HEK293 (cell line): ENCODE measurements at regions not wholly inside any gene's neighbourhood (a gene's known extent, or its start where the extent isn't known, plus 50 kb on each side); places are given as distances from the start of the nearest gene placed in this dataset.

ENCODE experiments used
- CTCF ChIA-PET: fragments of 350-600 bp; formaldehyde crosslinking; extraction: SDS; loops from one replicate; lab custom pipeline; 2021; ENCODE audit warnings: antibody characterized with exemption; lab: Yijun Ruan, JAX
- POLR2A ChIA-PET: fragments of 300-600 bp; formaldehyde crosslinking; extraction: SDS; loops from one replicate; lab custom pipeline; 2020; ENCODE audit warnings: antibody characterized with exemption, inconsistent platforms; lab: Yijun Ruan, JAX
- H3K27ac ChIP-seq: fragments of 200-500 bp; sonication (Bioruptor generic); 2 replicates; pipeline ENCODE4 v1.5.1; 2014; ENCODE audit warnings: low read depth, low read length, control low read depth, inconsistent platforms; ENCODE audit errors: extremely low read depth
- H3K36me3 ChIP-seq, 2 experiments: fragments of 200-500 bp in 1 of 2; sonication (Bioruptor generic) in 1 of 2; 1 replicate in 1 of 2; 2 replicates in 1 of 2; pipeline ENCODE4 v1.5.1; 2014 to 2017; ENCODE audit warnings: inconsistent platforms in 2 of 2, low read length in 2 of 2; ENCODE audit not compliant: control insufficient read depth in 2 of 2, insufficient read depth in 1 of 2
- H3K4me1 ChIP-seq: fragments of 200-500 bp; sonication (Bioruptor generic); 2 replicates; pipeline ENCODE4 v1.5.1; 2014; ENCODE audit warnings: mild to moderate bottlenecking, low read length, inconsistent platforms; ENCODE audit not compliant: control insufficient read depth, insufficient read depth
- H3K4me3 ChIP-seq: 2 replicates; pipeline ENCODE4 v1.5.1; 2011; ENCODE audit warnings: low read depth, mild to moderate bottlenecking, control low read depth, low read length, moderate library complexity
- H3K9me3 ChIP-seq: fragments of 200-500 bp; sonication (Bioruptor generic); 2 replicates; pipeline ENCODE4 v1.5.1; 2014; ENCODE audit warnings: low read depth, low read length, inconsistent platforms; ENCODE audit not compliant: control insufficient read depth, insufficient read depth
- GFI1B ChIP-seq: fragments of 450-650 bp; formaldehyde crosslinking; IDR thresholded peaks from 2 replicates; pipeline ENCODE4 v1.5.1; 2016; ENCODE audit warnings: missing biosample characterization, missing genetic modification characterization
- HIC1 ChIP-seq: fragments of 450-650 bp; formaldehyde crosslinking; IDR thresholded peaks from 2 replicates; pipeline ENCODE4 v1.5.1; 2016; ENCODE audit warnings: missing biosample characterization, missing genetic modification characterization
- HOXD13 ChIP-seq: sonication (generic); formaldehyde crosslinking; IDR thresholded peaks from 2 replicates; pipeline ENCODE4 v1.8.0; 2022; ENCODE audit warnings: missing genetic modification reagents, borderline replicate concordance
- MEIS1 ChIP-seq: sonication (generic); formaldehyde crosslinking; IDR thresholded peaks from 2 replicates; pipeline ENCODE4 v1.8.1; 2022; ENCODE audit warnings: missing genetic modification reagents, mild to moderate bottlenecking, borderline replicate concordance
- OSR2 ChIP-seq: fragments of 450-650 bp; formaldehyde crosslinking; IDR thresholded peaks from 2 replicates; pipeline ENCODE4 v1.5.1; 2016; ENCODE audit warnings: missing biosample characterization, missing genetic modification characterization
- TRIM28 ChIP-seq: IDR thresholded peaks from 2 replicates; pipeline ENCODE4 v1.6.1; 2011; ENCODE audit warnings: low read length, control low read depth, borderline replicate concordance
- YY2 ChIP-seq: fragments of 450-650 bp; formaldehyde crosslinking; IDR thresholded peaks from 2 replicates; pipeline ENCODE4 v1.5.1; 2016; ENCODE audit warnings: missing biosample characterization, missing genetic modification characterization
- ZBTB8A ChIP-seq: fragments of 450-650 bp; formaldehyde crosslinking; IDR thresholded peaks from 2 replicates; pipeline ENCODE4 v1.5.1; 2016; ENCODE audit warnings: missing biosample characterization, missing genetic modification characterization
- ZFHX2 ChIP-seq: fragments of 450-650 bp; formaldehyde crosslinking; conservative IDR thresholded peaks from 2 replicates; pipeline ENCODE4 v1.5.1; 2016; ENCODE audit warnings: missing biosample characterization, missing genetic modification characterization
- ZFP37 ChIP-seq: fragments of 450-650 bp; formaldehyde crosslinking; IDR thresholded peaks from 2 replicates; pipeline ENCODE4 v1.5.1; 2016; ENCODE audit warnings: missing biosample characterization, missing genetic modification characterization
- ZNF10 ChIP-seq: fragments of 450-650 bp; formaldehyde crosslinking; IDR thresholded peaks from 2 replicates; pipeline ENCODE4 v1.5.1; 2017; ENCODE audit warnings: missing biosample characterization, missing genetic modification characterization
- ZNF133 ChIP-seq: fragments of 450-650 bp; formaldehyde crosslinking; IDR thresholded peaks from 2 replicates; pipeline ENCODE4 v1.5.1; 2016; ENCODE audit warnings: missing biosample characterization, missing genetic modification characterization
- ZNF16 ChIP-seq: fragments of 450-650 bp; formaldehyde crosslinking; IDR thresholded peaks from 2 replicates; pipeline ENCODE4 v1.5.1; 2016; ENCODE audit warnings: low read depth, missing biosample characterization, missing genetic modification characterization
- ZNF350 ChIP-seq: fragments of 450-650 bp; formaldehyde crosslinking; IDR thresholded peaks from 2 replicates; pipeline ENCODE4 v1.5.0; 2017; ENCODE audit warnings: missing biosample characterization, mild to moderate bottlenecking, missing genetic modification characterization
- ZNF366 ChIP-seq: fragments of 450-650 bp; formaldehyde crosslinking; conservative IDR thresholded peaks from 2 replicates; pipeline ENCODE4 v1.5.1; 2016; ENCODE audit warnings: missing biosample characterization, missing genetic modification characterization
- ZNF391 ChIP-seq: fragments of 450-650 bp; formaldehyde crosslinking; IDR thresholded peaks from 2 replicates; pipeline ENCODE4 v1.5.1; 2016; ENCODE audit warnings: low read depth, missing biosample characterization, missing genetic modification characterization, borderline replicate concordance
- ZNF433 ChIP-seq: fragments of 450-650 bp; formaldehyde crosslinking; IDR thresholded peaks from 2 replicates; pipeline ENCODE4 v1.5.1; 2016; ENCODE audit warnings: missing biosample characterization, missing genetic modification characterization, low read depth
- ZNF555 ChIP-seq: fragments of 450-650 bp; formaldehyde crosslinking; conservative IDR thresholded peaks from 2 replicates; pipeline ENCODE4 v1.5.1; 2017; ENCODE audit warnings: missing biosample characterization, mild to moderate bottlenecking, missing genetic modification characterization, inconsistent platforms
- ZNF645 ChIP-seq: fragments of 450-650 bp; formaldehyde crosslinking; IDR thresholded peaks from 2 replicates; pipeline ENCODE4; 2016; ENCODE audit warnings: missing biosample characterization, missing genetic modification characterization
- ZNF660 ChIP-seq: fragments of 450-650 bp; IDR thresholded peaks from 2 replicates; pipeline ENCODE4 v1.5.1; 2018; ENCODE audit warnings: missing biosample characterization, mild to moderate bottlenecking, missing genetic modification characterization
- ZNF701 ChIP-seq: fragments of 450-650 bp; formaldehyde crosslinking; IDR thresholded peaks from 2 replicates; pipeline ENCODE4 v1.5.1; 2016; ENCODE audit warnings: missing biosample characterization, missing genetic modification characterization
- ZNF76 ChIP-seq: fragments of 450-650 bp; formaldehyde crosslinking; IDR thresholded peaks from 2 replicates; pipeline ENCODE4; 2016; ENCODE audit warnings: low read depth, missing biosample characterization, missing genetic modification characterization, borderline replicate concordance
- ZSCAN18 ChIP-seq: fragments of 450-650 bp; formaldehyde crosslinking; IDR thresholded peaks from 2 replicates; pipeline ENCODE4 v1.5.1; 2016; ENCODE audit warnings: missing biosample characterization, missing genetic modification characterization

- POLR2A ChIA-PET, result no interaction called here
- no peak overlapping the region for H3K4me3 ChIP-seq
Observed at GRCh38 chr6:92716638-92717037, 702.7 kb downstream of the EPHA7 start.

GRCh38 chr6:92715991-92716390 lies 703.4 kb downstream of the EPHA7 start:
- H3K9me3 ChIP-seq, result no peaks in the 10 kb centered on the region
- ChIA-PET POLR2A (no interaction called here), CTCF (no interaction called here)
- no peaks in the 10 kb centered on the region for H3K36me3 ChIP-seq
- no peaks in the 10 kb centered on the region for H3K4me1 ChIP-seq
- no peak overlapping the region for H3K4me3 ChIP-seq
- TF ChIP-seq ZNF701 (tag by site-specific recombination) (no peak), OSR2 (tag by site-specific recombination) (no peak), YY2 (no peak), ZNF76 (tag by site-specific recombination) (no peak), ZNF555 (tag by site-specific recombination) (no peak), HOXD13 (CRISPR knock-in tag) (no peak), HIC1 (tag by site-specific recombination) (no peak), ZNF433 (no peak), ZFHX2 (tag by site-specific recombination) (no peak), TRIM28 (no peak), ZFP37 (no peak), ZNF16 (tag by site-specific recombination) (no peak), MEIS1 (no peak), GFI1B (tag by site-specific recombination) (no peak), ZNF660 (no peak), ZNF391 (tag by site-specific recombination) (no peak), ZBTB8A (no peak), ZNF645 (tag by site-specific recombination) (no peak), ZNF10 (tag by site-specific recombination) (no peak), ZSCAN18 (tag by site-specific recombination) (no peak)
- no peak overlapping the region for H3K27ac ChIP-seq

More at GRCh38 chr6:92716638-92717037, 702.7 kb downstream of the EPHA7 start:
- Histone ChIP-seq H3K4me1 (no peaks in the 10 kb centered on the region), H3K27ac (no peak overlapping the region), H3K36me3 (no peaks in the 10 kb centered on the region), H3K9me3 (no peaks in the 10 kb centered on the region)
- no peak for TF ChIP-seq ZNF350
- CTCF ChIA-PET, result no interaction called here

- H3K36me3 ChIP-seq, result no peaks in the 10 kb centered on the region
- no peaks in the 10 kb centered on the region for H3K9me3 ChIP-seq
- no peak overlapping the region for H3K27ac ChIP-seq
- ChIA-PET CTCF (no interaction called here), POLR2A (no interaction called here)
- H3K4me3 ChIP-seq, result no peak overlapping the region
- TF ChIP-seq ZNF366 (tag by site-specific recombination), result no peak
- TF ChIP-seq ZNF133 (tag by site-specific recombination), result no peak
- H3K4me1 ChIP-seq, result no peaks in the 10 kb centered on the region
Observed at GRCh38 chr6:92714346-92714745, 705.0 kb downstream of the EPHA7 start.
